ENCODE measurements at regions not wholly inside any gene's neighbourhood (a gene's known extent, or its start where the extent isn't known, plus 50 kb on each side); places are given as distances from the start of the nearest gene placed in this dataset.

DNA sequence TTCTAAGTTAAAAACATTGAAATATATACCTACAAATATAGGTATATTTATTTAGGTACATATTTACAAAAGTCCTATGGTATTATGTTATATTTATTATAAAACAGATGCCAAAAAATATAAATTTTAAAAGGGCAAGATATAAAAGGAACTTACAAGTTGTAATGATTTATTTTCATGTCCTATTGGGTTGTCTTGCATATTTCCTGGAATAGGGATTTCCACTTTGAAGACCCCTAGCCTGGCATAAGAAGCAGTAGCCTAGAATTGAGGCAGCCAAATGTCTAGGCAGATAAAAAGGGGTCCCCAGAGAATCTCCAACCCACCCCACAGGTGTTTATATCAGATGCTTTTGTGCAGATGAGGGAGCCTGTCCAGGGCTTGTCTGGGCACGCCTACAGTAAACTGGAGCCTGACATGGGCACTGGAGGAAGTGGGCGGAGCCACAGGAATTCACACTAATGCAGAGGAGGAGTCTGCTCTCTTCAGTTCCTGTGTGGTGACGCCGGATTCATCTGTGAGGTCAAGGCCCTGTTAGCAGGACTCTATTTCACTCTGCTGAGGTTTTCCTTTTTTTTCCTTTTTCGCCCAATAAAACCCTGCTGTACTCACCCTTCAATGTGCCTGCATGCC, 1088.9 kb upstream of the PIK3C3 start:
- no peak for DNase-seq (ENCODE audit: low spot score)
- peak overlapping the region; percentile 78 for H3K27ac ChIP-seq
- CTCF ChIA-PET, result no interaction called here
- TF ChIP-seq, protein P1, sequence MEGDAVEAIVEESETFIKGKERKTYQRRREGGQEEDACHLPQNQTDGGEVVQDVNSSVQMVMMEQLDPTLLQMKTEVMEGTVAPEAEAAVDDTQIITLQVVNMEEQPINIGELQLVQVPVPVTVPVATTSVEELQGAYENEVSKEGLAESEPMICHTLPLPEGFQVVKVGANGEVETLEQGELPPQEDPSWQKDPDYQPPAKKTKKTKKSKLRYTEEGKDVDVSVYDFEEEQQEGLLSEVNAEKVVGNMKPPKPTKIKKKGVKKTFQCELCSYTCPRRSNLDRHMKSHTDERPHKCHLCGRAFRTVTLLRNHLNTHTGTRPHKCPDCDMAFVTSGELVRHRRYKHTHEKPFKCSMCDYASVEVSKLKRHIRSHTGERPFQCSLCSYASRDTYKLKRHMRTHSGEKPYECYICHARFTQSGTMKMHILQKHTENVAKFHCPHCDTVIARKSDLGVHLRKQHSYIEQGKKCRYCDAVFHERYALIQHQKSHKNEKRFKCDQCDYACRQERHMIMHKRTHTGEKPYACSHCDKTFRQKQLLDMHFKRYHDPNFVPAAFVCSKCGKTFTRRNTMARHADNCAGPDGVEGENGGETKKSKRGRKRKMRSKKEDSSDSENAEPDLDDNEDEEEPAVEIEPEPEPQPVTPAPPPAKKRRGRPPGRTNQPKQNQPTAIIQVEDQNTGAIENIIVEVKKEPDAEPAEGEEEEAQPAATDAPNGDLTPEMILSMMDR (conservative IDR thresholded peaks at IDR 0.05; ENCODE audit: low read depth), result no peak
- POLR2A ChIA-PET (ENCODE audit: low non-redundant PET), result no interaction called here

DNA sequence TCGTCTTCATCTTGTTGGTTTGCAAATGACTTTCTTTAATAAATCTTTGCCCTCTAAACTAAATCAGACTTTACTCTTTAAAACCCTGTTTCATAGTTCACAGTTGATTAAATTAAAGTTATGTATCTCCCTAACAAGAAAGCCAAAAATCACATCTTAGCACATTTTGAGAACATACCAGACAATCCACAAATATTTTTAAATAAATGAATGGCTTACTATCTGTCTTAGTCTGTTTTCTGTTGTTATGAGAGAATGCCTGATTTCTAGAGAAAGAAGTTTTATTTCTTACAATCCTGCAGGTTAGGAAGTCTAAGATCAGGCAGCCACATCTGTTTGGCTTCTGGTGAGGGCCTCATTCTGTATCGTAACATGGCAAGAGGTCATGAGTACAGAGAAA, 1090.2 kb upstream of the PIK3C3 start:
- ChIA-PET POLR2A (ENCODE audit: low non-redundant PET) (no interaction called here), CTCF (no interaction called here)
- TF ChIP-seq, protein P1 (conservative IDR thresholded peaks at IDR 0.05; ENCODE audit: low read depth), result no peak
- H3K27ac ChIP-seq, result no peak overlapping the region
- no peak for DNase-seq (ENCODE audit: low spot score)

DNA sequence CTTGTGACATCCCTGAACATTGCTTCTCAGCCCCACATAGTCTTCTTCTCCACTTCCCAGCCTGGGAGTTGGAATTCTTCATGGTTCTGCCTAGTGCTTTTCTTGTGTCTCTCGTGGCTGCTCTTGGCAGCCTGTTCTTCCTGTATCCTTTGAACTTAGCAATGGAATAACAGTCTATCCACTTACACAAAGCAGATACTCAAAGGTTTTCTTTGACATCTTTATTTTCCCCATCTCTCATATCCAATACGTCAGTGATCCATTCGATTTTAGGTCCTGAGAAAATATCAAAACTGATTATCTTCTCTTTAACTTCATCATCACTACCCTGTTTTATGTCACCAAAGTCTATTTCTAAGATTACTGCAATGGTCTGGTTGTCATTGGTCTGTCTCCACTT, 1091.2 kb upstream of the PIK3C3 start:
- ChIA-PET CTCF (no interaction called here), POLR2A (ENCODE audit: low non-redundant PET) (no interaction called here)
- H3K27ac ChIP-seq, result no peak overlapping the region
- TF ChIP-seq, protein P1 (conservative IDR thresholded peaks at IDR 0.05; ENCODE audit: low read depth), result no peak
- DNase-seq (ENCODE audit: low spot score), result no peak

DNA sequence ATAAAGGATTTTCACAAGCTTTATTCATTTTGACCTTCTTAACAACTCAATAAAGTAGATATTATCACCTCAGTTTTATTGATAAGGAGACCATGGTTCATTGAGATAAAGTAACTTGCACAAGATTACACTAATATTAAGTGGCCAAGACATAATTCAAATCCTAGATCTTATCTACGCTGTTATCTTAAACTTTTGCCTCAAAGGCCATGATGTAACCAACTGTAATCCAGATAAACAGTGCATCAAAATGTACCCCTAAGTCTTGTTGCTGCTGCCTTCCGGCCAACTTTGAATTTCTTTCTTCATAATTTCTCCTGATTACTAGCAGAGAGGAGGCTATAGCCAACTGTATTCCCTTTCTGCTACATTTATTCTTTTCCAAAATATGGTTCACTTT, 1094.8 kb upstream of the PIK3C3 start:
- DNase-seq (ENCODE audit: low spot score), result no peak
- ChIA-PET POLR2A (ENCODE audit: low non-redundant PET) (no interaction called here), CTCF (no interaction called here)
- TF ChIP-seq, protein P1 (conservative IDR thresholded peaks at IDR 0.05; ENCODE audit: low read depth), result no peak
- no peak overlapping the region for H3K27ac ChIP-seq

DNA sequence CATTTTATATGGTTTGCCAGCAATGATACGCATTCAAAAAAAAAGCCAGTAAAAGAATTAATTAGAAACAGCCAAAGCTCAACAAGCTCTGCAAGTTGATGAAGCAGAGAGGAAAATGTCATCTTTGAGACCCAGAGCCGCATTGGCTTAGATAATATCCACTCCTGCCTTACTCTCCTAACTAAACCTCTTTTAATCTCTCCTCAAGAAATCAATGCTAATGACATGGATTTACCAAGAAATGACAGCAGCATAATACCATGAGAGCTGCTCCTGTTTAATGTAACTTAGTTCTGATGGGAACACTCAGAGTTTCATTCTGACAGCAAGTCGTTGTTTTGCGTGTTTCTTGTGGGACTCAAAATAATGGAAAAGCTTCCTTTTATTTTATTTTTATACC, 1099.4 kb upstream of the PIK3C3 start:
- ChIA-PET POLR2A (ENCODE audit: low non-redundant PET) (no interaction called here), CTCF (no interaction called here)
- TF ChIP-seq, protein P1 (conservative IDR thresholded peaks at IDR 0.05; ENCODE audit: low read depth), result no peak
- DNase-seq (ENCODE audit: low spot score), result no peak
- H3K27ac ChIP-seq, result no peak overlapping the region

DNA sequence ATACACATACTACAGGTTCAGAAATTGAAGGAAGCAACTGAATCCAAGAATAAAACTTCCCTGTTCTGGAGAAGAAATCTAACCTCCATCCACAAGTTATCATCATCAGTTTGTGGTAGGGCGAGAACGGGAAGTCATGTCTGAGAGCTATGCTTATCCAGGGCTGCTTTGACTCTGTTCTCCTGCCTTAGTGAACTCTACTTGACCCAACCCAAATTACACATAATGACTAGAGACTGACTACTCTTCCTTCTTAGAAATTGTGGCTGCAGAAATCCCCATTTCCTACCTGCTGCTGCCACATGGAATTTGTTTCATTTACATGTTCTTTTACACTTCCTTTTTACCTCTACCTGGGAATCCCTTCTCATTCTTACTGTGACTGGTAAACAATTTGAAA, 1102.6 kb upstream of the PIK3C3 start:
- no peak for DNase-seq (ENCODE audit: low spot score)
- ChIA-PET CTCF (no interaction called here), POLR2A (ENCODE audit: low non-redundant PET) (no interaction called here)
- H3K27ac ChIP-seq, result no peak overlapping the region
- TF ChIP-seq, protein P1 (conservative IDR thresholded peaks at IDR 0.05; ENCODE audit: low read depth), result no peak

Measured in RWPE1 (cell line).